ENCODE measurements at regions not wholly inside any gene's neighbourhood (a gene's known extent, or its start where the extent isn't known, plus 50 kb on each side); places are given as distances from the start of the nearest gene placed in this dataset.

DNA sequence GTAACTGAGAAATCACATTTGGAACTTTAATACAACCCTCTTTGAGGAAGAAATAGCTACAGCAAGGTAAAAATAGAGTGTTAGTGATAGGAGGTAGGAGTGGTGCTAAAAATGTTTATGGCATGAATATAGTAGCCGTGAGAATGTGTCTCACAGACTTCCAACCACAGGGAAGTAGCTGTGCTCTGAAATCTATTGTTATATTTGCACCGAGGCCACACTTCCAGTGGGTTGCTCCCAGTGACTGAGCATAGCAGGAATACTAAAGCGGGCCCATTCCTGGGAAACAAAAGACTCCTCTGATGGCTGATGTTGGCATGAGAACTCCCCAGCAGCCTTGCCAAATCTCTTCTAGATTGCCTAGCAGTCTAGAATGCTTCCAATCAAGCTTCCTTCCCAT lies 174.1 kb upstream of the PLXNC1 start:
- H3K27me3 ChIP-seq, result no peaks in the 10 kb centered on the region
- DNase-seq, result no peak
- H3K36me3 ChIP-seq, result no peaks in the 10 kb centered on the region
- no peaks in the 10 kb centered on the region for H3K9me3 ChIP-seq
- no peaks in the 10 kb centered on the region; the same call in 1 of the 2 replicates for H3K4me1 ChIP-seq
- TF ChIP-seq CTCF (IDR thresholded peaks at IDR 0.05; ENCODE audit: low read depth, low read length), result no peak
- no peak overlapping the region for H3K4me3 ChIP-seq (ENCODE audit: low read depth, low read length)

- Histone ChIP-seq H3K36me3 (no peaks in the 10 kb centered on the region), H3K4me1 (no peaks in the 10 kb centered on the region; the same call in 1 of the 2 replicates), H3K9me3 (no peaks in the 10 kb centered on the region), H3K27me3 (no peaks in the 10 kb centered on the region), H3K4me3 (ENCODE audit: low read depth, low read length) (no peak overlapping the region)
- DNase-seq, result no peak
- no peak for TF ChIP-seq CTCF (IDR thresholded peaks at IDR 0.05; ENCODE audit: low read depth, low read length)
These were observed 172.4 kb upstream of the PLXNC1 start for GRCh38 chr12:93976024-93976423.

GRCh38 chr12:93977081-93977480 lies 171.3 kb upstream of the PLXNC1 start:
- H3K4me1 ChIP-seq, result no peaks in the 10 kb centered on the region
- DNase-seq, result no peak
- no peaks in the 10 kb centered on the region for H3K27me3 ChIP-seq
- TF ChIP-seq CTCF (IDR thresholded peaks at IDR 0.05; ENCODE audit: low read depth, low read length), result no peak
- no peaks in the 10 kb centered on the region for H3K36me3 ChIP-seq
- no peaks in the 10 kb centered on the region for H3K9me3 ChIP-seq
- H3K4me3 ChIP-seq (ENCODE audit: low read depth, low read length), result no peak overlapping the region

DNA sequence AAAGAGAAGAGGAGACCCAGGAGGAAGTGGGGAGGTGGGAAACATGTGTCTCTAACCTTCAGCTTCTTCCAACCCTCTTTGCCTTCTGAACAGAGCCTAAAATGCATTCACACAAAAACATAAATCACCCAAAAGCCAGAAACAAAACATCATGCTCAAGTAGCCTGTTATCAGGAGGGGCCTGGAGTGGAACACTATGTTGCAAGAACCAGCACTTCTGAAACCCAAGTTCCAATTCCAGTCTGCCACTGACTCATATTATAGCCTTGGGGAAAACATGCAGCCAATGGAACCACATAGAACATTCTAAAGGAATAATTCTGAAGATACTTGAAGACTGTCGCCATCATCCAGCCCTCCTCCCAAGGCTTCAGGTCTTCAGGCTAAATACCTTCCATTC lies 169.8 kb upstream of the PLXNC1 start:
- no peak for DNase-seq
- Histone ChIP-seq H3K4me3 (ENCODE audit: low read depth, low read length) (no peak overlapping the region), H3K9me3 (no peaks in the 10 kb centered on the region), H3K27me3 (no peaks in the 10 kb centered on the region), H3K4me1 (no peaks in the 10 kb centered on the region), H3K36me3 (no peaks in the 10 kb centered on the region)
- no peak for TF ChIP-seq CTCF (IDR thresholded peaks at IDR 0.05; ENCODE audit: low read depth, low read length)

GRCh38 chr12:93979189-93979588 lies 169.2 kb upstream of the PLXNC1 start:
- H3K27me3 ChIP-seq, result no peaks in the 10 kb centered on the region
- H3K4me1 ChIP-seq, result no peaks in the 10 kb centered on the region
- TF ChIP-seq CTCF (IDR thresholded peaks at IDR 0.05; ENCODE audit: low read depth, low read length), result peak; percentile 59
- H3K4me3 ChIP-seq (ENCODE audit: low read depth, low read length), result no peak overlapping the region
- H3K9me3 ChIP-seq, result no peaks in the 10 kb centered on the region
- H3K36me3 ChIP-seq, result no peaks in the 10 kb centered on the region
- DNase-seq, result no peak

DNA sequence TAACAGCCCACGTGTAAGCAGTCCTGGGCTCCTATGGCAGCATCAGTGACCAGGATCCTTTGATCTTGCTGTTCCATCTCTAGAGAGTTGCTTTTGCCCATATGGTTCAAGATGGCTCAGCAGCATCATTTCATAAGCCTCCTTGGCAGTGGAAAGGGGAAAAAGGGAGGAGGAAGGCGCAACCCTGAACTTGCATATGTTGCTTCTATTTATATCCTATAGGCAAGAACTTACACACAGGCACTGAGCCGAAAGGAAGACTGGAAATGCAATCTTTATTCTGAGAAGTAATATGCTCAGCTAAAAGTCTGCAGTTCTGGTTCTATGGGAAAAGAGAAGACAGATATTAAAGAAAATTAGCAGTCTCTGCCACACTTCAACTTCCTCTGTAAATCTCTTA lies 167.7 kb upstream of the PLXNC1 start:
- Histone ChIP-seq H3K4me3 (ENCODE audit: low read depth, low read length) (no peak overlapping the region), H3K27me3 (no peaks in the 10 kb centered on the region), H3K9me3 (no peaks in the 10 kb centered on the region), H3K4me1 (no peaks in the 10 kb centered on the region), H3K36me3 (no peaks in the 10 kb centered on the region)
- TF ChIP-seq CTCF (IDR thresholded peaks at IDR 0.05; ENCODE audit: low read depth, low read length), result no peak
- DNase-seq, result no peak
